Cardiac fibroblast (primary cell): ENCODE measurements at regions not wholly inside any gene's neighbourhood (a gene's known extent, or its start where the extent isn't known, plus 50 kb on each side); places are given as distances from the start of the nearest gene placed in this dataset.

Experiments
- DNase-seq, 2 donors: peaks; one replicate each; pipeline versions ENCODE4 v3.0.0 to v3.0.0-alpha.2; 2010; ENCODE audit warnings: low read depth in 2 of 2
- H3K4me3 ChIP-seq, 2 donors: replicated peaks in 1 of 2; 1 replicate in 1 of 2; 2 replicates in 1 of 2; pipeline ENCODE4 v1.5.1; 2011; ENCODE audit warnings: low read depth in 2 of 2, low read length in 2 of 2, mild to moderate bottlenecking in 2 of 2, moderate library complexity in 1 of 2
- CTCF ChIP-seq: IDR thresholded peaks from one replicate; pipeline ENCODE4 v1.5.1; 2011; ENCODE audit warnings: low read depth, mild to moderate bottlenecking, low read length, inconsistent platforms

- no peak overlapping the region for H3K4me3 ChIP-seq
- no peak for DNase-seq
- no peak for TF ChIP-seq CTCF
These were observed 568.7 kb upstream of the RGMB start for GRCh38 chr5:98204798-98205197.

GRCh38 chr5:98205691-98206461, 567.6 kb upstream of the RGMB start:
- no peak for TF ChIP-seq CTCF
- no peak overlapping the region for H3K4me3 ChIP-seq
- peak in 1 of 2 donors; percentile 82 for DNase-seq

- DNase-seq, result no peak
- no peak for TF ChIP-seq CTCF
- no peak overlapping the region for H3K4me3 ChIP-seq
These were observed 566.9 kb upstream of the RGMB start for GRCh38 chr5:98206566-98206965.

- no peak for TF ChIP-seq CTCF
These were observed 564.0 kb upstream of the RGMB start for GRCh38 chr5:98209418-98209817.

GRCh38 chr5:98214240-98215051, 559.0 kb upstream of the RGMB start:
- peak; percentile 17 to 44 for DNase-seq
- TF ChIP-seq CTCF, result no peak
- no peak overlapping the region for H3K4me3 ChIP-seq

More at GRCh38 chr5:98209418-98209817, 564.0 kb upstream of the RGMB start:
- DNase-seq, result no peak
- H3K4me3 ChIP-seq, result no peak overlapping the region

- DNase-seq, result no peak
- no peak overlapping the region for H3K4me3 ChIP-seq
- no peak for TF ChIP-seq CTCF
These were observed 556.3 kb upstream of the RGMB start for GRCh38 chr5:98217138-98217537.
